GM21825 (cell line): ENCODE measurements at regions not wholly inside any gene's neighbourhood (a gene's known extent, or its start where the extent isn't known, plus 50 kb on each side); places are given as distances from the start of the nearest gene placed in this dataset.
"Not testable (repeated sequence)": the region's sequence is repeated elsewhere in the genome, so short reads cannot be mapped to it uniquely, and the experiment has no call there.

Experiments
- ATAC-seq: cut with Tn5 transposase; IDR thresholded peaks from one replicate; pipeline ENCODE4 v1.9.1; 2021; ENCODE audit warnings: mild to moderate bottlenecking, moderate library complexity; ENCODE audit not compliant: unreplicated experiment

- no peak for ATAC-seq
These were observed 1154.3 kb downstream of the BCL11A start for GRCh38 chr2:59399126-59399525.

GRCh38 chr2:59398081-59398480 lies 1155.4 kb downstream of the BCL11A start:
- no peak for ATAC-seq

- no peak for ATAC-seq
These were observed 1154.0 kb upstream of the FANCL start for GRCh38 chr2:59395119-59395518.

GRCh38 chr2:59391896-59392295 lies 1150.8 kb upstream of the FANCL start:
- no peak for ATAC-seq

GRCh38 chr2:59390581-59390980 lies 1149.5 kb upstream of the FANCL start:
- no peak for ATAC-seq

- ATAC-seq, result no peak
These were observed 1148.1 kb upstream of the FANCL start for GRCh38 chr2:59389240-59389639.

- ATAC-seq, result no peak
These were observed 1144.8 kb upstream of the FANCL start for GRCh38 chr2:59385971-59386370.

- no peak for ATAC-seq
These were observed 1142.3 kb upstream of the FANCL start for GRCh38 chr2:59383473-59383872.

- no peak for ATAC-seq
These were observed 1137.0 kb upstream of the FANCL start for GRCh38 chr2:59378127-59378526.

GRCh38 chr2:59366288-59366687 lies 1125.2 kb upstream of the FANCL start:
- ATAC-seq, result no peak

- no peak for ATAC-seq
These were observed 1113.4 kb upstream of the FANCL start for GRCh38 chr2:59354498-59354897.

GRCh38 chr2:59353306-59353921 lies 1112.3 kb upstream of the FANCL start:
- no peak for ATAC-seq

- no peak for ATAC-seq
These were observed 1101.0 kb upstream of the FANCL start for GRCh38 chr2:59342166-59342565.

- no peak for ATAC-seq
These were observed 1098.7 kb upstream of the FANCL start for GRCh38 chr2:59339837-59340207.

GRCh38 chr2:59339121-59339836 lies 1098.2 kb upstream of the FANCL start:
- ATAC-seq, result no peak

- ATAC-seq, result no peak
These were observed 1091.9 kb upstream of the FANCL start for GRCh38 chr2:59333007-59333406.

GRCh38 chr2:59326581-59327365 lies 1085.6 kb upstream of the FANCL start:
- not testable (repeated sequence) for ATAC-seq

GRCh38 chr2:59322870-59323269 lies 1081.7 kb upstream of the FANCL start:
- ATAC-seq, result no peak

GRCh38 chr2:59322005-59322404 lies 1080.9 kb upstream of the FANCL start:
- ATAC-seq, result no peak

GRCh38 chr2:59314031-59314766 lies 1073.1 kb upstream of the FANCL start:
- ATAC-seq, result no peak
